HG02610 (cell line): ENCODE measurements at regions not wholly inside any gene's neighbourhood (a gene's known extent, or its start where the extent isn't known, plus 50 kb on each side); places are given as distances from the start of the nearest gene placed in this dataset.

Experiments used
- ATAC-seq: cut with Tn5 transposase; IDR thresholded peaks from one replicate; pipeline ENCODE4 v1.9.1; 2021; ENCODE audit warnings: mild to moderate bottlenecking, moderate library complexity; ENCODE audit not compliant: unreplicated experiment

DNA sequence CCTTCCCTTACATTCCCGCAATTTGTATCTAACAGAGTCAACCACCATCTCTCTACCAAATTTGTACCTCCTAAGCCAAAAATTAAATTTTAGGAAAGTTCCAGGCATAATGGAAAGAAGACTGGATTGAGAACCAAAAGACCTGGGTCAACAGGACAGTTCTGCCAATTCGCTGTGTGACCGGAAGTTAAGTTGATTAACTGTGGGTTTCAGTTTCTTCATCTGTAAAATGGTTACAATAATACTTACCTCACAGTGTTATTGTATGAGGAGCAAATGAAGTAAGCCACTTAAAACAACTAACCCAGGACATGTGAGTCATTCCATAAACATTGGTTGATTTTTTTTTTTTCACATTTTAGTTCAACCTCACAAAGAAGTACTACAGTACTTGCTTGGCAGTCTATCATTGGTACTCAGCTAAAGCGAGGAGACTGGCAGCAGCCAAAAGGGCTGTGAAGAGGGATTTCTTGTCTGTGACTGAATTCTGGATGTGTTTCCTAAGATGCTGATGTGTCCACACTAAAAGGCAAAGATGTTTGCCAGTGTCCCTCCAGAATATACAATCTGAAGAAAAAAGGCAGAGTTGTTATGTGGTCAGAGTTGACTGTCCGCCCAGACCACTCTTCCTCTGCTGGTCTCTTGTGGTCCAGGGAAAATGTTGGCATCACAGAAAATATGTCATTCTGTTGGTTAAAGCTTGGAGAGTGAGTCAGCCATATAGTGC lies 198.6 kb downstream of the TLE1 start:
- ATAC-seq, result no peak

DNA sequence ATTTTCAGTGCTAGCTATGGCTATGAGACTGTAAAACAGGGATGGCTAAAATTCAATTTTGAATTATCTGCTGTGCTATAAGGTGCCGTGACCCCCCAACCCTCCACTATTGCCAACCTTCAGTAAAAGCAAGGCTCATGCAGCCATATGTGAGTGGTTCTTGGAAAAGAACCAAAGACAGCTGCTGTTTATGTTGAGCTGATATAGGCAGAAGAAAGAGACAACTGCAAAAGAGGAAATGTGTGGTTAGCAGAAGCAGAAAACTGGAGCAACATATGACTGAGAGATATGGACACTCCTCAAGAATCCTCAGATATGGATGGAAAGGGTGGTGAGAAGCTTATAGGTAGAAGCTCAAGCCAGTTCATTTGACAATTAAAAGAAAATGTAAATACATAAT lies 200.3 kb downstream of the TLE1 start:
- ATAC-seq, result no peak

- ATAC-seq, result no peak
Observed at GRCh38 chr9:81480828-81481604, 208.3 kb downstream of the TLE1 start.

DNA sequence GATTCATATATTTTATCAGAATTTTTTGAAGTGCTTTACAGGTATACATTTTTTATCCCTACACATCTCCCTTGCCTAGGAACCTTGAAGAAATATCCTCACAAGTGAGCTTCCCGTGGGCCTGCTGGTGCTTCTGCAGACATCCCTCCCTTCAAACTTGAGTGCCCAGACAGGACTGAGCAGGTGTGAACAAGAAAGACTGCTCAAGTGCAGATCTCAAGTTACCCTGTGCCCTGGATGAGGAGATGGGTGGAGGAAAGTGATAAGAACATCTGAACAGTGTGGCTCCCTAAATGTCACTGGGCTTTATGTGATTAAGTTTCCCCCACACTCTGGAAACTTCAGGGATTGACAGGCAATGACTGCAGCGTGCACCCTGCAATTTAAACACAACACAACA lies 209.8 kb downstream of the TLE1 start:
- no peak for ATAC-seq

DNA sequence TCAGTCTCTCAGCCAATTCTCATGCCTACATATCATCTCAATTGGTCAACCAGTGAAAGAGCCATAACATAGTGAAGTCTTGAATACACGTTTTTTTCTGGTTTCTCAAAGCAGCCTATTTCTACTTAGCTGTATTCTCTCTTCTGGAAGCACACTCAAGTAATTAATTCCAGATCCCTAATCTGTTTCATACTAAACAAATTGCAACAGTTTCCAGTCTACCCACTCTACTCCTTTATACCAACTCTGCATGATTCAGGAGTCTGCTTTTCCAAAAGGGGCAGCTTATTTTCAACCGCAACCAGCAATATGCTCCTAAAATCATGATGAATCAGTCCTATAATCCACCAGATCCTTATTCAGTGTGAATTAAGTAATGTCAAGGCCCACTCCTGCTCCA lies 211.7 kb downstream of the TLE1 start:
- no peak for ATAC-seq

DNA sequence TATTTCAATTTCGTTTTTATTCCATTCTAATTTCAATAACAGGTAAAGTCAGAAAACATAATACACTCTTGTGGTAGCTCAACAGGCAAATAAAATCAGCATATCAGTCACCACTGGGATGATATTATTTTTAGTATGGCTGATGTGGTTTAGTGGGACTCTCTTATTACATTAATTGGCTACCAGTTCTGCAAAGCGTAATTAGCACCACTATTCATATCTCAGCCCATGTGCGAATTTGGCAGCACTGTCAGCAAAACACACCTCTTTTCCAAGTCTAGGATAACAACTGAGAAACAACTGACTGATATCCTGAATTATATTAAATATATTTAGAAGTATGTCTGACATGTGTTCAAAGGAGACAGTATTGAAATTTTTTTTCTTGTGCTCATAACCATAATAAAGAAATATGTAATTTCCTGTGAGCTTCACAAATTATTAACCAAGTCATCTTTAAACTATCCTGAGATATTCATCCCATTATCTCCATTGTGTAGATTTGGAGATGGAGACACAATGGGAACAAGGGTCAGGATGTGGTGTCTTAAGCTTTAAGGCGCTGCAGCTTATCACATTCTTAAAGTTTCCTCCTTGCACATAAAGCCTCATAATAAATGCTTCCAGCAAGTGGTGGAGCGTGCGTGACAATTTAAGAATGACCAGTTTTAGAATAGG lies 212.4 kb downstream of the TLE1 start:
- no peak for ATAC-seq

DNA sequence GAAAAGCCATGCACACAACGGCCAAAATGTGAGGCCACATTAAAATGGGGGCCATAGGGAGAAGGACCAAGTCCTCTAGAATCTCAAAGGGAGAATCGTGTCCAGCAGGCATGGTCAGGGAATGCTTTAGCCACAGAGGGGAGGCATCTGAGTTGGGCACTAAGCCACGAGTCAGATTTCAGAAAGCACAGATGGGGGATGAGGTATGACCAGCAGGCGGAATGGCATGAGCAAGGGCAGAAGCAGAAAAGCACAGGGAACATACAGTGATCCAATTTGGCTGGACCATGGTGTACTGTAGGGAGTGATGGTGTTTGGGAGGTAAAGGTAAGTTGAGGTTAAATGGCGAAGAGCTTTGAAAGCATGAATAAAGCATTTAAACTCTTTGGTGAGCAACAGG lies 214.6 kb downstream of the TLE1 start:
- ATAC-seq, result no peak

GRCh38 chr9:81474125-81474524 lies 215.2 kb downstream of the TLE1 start:
- no peak for ATAC-seq

GRCh38 chr9:81473708-81474107 lies 215.6 kb downstream of the TLE1 start:
- no peak for ATAC-seq

- no peak for ATAC-seq
Observed at GRCh38 chr9:81473206-81473605, 216.1 kb downstream of the TLE1 start.

DNA sequence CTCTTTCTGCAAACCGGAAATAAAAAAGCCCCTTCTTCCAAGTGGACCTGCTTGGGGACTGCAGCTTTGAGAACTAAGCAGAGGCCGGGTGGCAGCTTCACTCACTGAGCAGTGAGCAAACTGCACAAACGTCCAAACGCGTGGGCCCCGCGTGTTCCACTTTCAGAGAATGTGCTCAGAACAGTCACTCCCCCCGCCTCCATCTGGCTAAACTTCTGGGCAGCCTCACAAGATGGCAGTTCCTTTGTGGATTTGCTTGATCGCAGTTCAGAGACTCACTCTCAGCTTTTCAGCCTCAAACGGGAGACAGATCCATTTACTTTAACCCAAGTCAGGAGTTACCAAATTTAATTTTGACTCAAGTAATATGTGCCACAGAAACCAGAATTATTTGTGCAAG lies 216.6 kb downstream of the TLE1 start:
- no peak for ATAC-seq

DNA sequence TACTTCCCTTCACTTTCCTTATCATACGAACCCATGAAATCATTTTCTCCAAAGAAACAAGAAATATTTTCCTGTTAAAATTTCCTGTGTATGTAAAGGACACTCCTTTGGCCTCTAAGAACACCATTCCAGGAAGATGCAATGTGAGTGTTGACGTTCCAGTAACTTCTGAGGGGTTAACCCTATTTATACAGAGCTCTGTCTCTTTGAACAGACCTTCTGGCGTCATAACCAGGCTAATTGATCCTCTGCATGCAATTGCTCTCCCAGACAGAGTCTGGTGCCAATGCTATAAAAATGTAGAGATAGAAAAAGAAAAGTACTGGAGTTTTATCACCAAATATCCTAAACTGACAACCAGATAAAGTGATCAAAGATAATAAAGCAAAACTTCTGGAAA lies 218.5 kb downstream of the TLE1 start:
- no peak for ATAC-seq

GRCh38 chr9:81468084-81468595 lies 221.2 kb downstream of the TLE1 start:
- no peak for ATAC-seq

DNA sequence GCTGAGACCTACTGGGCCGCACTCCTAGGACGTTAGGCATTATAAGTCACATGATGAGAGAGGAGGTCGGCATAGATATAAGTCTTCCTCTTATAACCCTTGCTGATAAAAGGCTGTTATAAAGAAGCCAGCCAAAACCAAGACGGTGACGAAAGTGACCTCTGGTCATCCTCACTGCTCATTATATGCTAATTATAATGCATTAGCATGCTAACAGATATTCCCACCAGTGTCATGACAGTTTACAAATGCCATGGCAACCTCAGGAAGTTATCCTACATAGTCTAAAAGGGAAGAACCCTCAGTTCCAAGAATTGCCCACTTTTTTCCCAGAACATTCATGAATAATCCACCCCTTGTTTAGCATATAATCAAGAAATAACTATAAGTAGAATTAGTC lies 222.4 kb downstream of the TLE1 start:
- no peak for ATAC-seq

GRCh38 chr9:81465468-81466011 lies 223.8 kb downstream of the TLE1 start:
- no peak for ATAC-seq

GRCh38 chr9:81462801-81463200 lies 226.5 kb downstream of the TLE1 start:
- no peak for ATAC-seq

- ATAC-seq, result no peak
Observed at GRCh38 chr9:81461196-81461595, 228.2 kb downstream of the TLE1 start.

- ATAC-seq, result no peak
Observed at GRCh38 chr9:81460693-81461092, 228.7 kb downstream of the TLE1 start.

DNA sequence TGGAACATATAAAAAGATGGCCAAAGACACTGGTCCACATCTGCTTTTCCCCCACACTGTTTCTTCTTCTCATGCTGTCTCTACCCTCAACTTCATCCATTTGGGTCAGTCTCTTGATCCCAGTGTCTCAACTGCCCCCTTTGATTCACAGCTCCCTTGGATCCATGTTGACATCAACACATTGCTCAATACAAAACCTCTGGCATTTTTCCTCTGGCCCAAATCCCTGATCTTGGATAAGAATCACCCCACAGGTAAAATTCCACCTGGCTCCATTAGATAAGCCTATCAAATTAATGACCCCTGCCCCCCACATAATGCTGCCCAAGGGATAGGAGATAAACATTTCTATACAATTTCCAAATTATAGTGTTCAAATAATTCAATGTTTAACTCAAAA lies 229.8 kb downstream of the TLE1 start:
- ATAC-seq, result no peak

- no peak for ATAC-seq
Observed at GRCh38 chr9:81456431-81457006, 232.8 kb downstream of the TLE1 start.
